ENCODE measurements at regions not wholly inside any gene's neighbourhood (a gene's known extent, or its start where the extent isn't known, plus 50 kb on each side); places are given as distances from the start of the nearest gene placed in this dataset.
A peak's percentile ranks its signal among the peaks of the same experiment; 100 is the strongest.

DNA sequence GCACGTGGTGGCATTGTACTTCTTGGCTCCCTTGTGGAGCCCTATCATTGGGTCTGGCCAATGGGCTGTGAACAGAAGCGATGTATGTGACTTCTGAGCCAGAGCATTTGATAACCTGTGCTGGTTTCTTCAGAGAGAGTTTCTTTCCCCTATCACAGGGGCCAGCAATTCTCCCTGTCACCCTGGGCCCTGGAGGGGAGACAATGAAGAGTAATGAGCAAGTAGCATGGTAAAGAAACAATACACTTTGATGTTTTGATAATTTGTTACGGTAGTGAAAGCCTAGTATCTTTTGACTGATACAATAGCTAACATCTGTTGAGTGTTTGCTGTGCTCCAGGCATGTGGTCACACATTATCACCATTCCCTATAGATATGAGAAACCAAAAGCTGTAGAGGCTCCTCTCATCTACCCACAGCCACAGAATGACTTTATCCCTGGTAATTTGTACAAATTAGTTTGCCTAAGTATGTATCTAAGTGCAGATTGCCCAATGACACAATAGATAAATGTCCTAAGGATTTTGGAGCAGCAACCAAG lies 113.4 kb upstream of the SVIL start:
- no peaks in the 10 kb centered on the region for H3K27me3 ChIP-seq (ENCODE audit: control insufficient read depth, insufficient read depth, low read length)
- H3K36me3 ChIP-seq (ENCODE audit: control insufficient read depth, insufficient read depth, low read length): no peaks in the 10 kb centered on the region
- no peaks in the 10 kb centered on the region for H3K4me1 ChIP-seq (ENCODE audit: control insufficient read depth, insufficient read depth, low read length)
- H3K4me3 ChIP-seq (ENCODE audit: low read length): no peak overlapping the region
- no peak overlapping the region for H3K9ac ChIP-seq (ENCODE audit: low read length)
- H3K9me3 ChIP-seq (ENCODE audit: control insufficient read depth, low read length): no peaks in the 10 kb centered on the region

GRCh38 chr10:29746080-29746797 lies 111.5 kb upstream of the SVIL start:
- Histone ChIP-seq H3K27me3 (ENCODE audit: control insufficient read depth, insufficient read depth, low read length) (no peaks in the 10 kb centered on the region), H3K4me1 (ENCODE audit: control insufficient read depth, insufficient read depth, low read length) (no peaks in the 10 kb centered on the region), H3K9me3 (ENCODE audit: control insufficient read depth, low read length) (no peaks in the 10 kb centered on the region), H3K4me3 (ENCODE audit: low read length) (no peak overlapping the region), H3K9ac (ENCODE audit: low read length) (no peak overlapping the region), H3K36me3 (ENCODE audit: control insufficient read depth, insufficient read depth, low read length) (no peaks in the 10 kb centered on the region)

DNA sequence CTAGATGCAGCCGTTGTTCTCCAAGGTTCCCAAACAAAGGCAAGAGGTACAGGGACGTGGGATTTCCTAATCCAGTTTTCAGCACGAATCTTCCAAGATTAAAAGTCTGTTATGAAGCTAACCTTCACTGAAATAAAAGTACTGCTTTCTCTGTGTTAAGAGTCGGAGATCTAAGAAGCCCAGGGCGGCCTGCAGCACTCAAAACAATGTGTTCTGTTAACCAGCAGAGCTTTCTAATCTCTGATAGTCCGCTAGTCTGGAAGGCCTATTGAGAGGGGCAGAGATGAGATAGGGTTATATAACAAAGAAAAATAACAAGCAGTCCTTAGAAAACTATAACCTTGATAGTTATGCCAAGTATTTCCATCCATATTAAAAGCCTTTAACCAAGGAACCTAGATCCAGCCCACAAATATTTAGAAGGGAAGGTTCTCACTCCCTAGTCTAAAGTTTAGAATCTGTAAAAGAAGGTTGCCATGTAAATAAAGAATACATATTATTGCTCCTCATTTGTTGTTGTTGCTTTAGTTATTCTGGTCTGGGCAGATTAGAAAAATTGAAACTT lies 106.3 kb upstream of the SVIL start:
- H3K36me3 ChIP-seq (ENCODE audit: control insufficient read depth, insufficient read depth, low read length): no peaks in the 10 kb centered on the region

DNA sequence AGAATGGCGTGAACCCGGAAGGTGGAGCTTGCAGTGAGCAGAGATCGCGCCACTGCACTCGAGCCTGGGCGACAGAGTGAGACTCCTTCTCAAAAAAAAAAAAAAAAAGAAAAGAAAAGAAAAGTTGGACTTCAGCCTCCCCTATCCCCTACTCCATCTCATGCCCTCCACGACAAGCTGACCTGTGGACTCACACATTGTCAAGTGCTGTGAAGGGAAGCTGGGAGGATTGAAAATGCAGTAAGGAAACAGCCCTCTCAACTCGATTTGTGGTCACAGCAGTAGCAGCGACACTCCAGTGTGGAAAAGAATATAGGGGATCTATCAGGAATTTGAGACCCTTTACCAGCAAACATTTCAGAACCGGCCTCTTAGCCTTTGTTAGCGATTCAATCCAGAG lies 103.6 kb upstream of the SVIL start:
- Histone ChIP-seq H3K4me3 (ENCODE audit: low read length) (no peak overlapping the region), H3K9me3 (ENCODE audit: control insufficient read depth, low read length) (no peaks in the 10 kb centered on the region), H3K36me3 (ENCODE audit: control insufficient read depth, insufficient read depth, low read length) (no peaks in the 10 kb centered on the region), H3K9ac (ENCODE audit: low read length) (no peak overlapping the region), H3K4me1 (ENCODE audit: control insufficient read depth, insufficient read depth, low read length) (peaks cover 8% of the 10 kb centered on the region), H3K27me3 (ENCODE audit: control insufficient read depth, insufficient read depth, low read length) (no peaks in the 10 kb centered on the region)

More for the DNA sequence above, 106.3 kb upstream of the SVIL start:
- H3K9me3 ChIP-seq (ENCODE audit: control insufficient read depth, low read length): no peaks in the 10 kb centered on the region
- H3K4me1 ChIP-seq (ENCODE audit: control insufficient read depth, insufficient read depth, low read length): no peaks in the 10 kb centered on the region
- H3K27me3 ChIP-seq (ENCODE audit: control insufficient read depth, insufficient read depth, low read length): no peaks in the 10 kb centered on the region
- no peak overlapping the region for H3K4me3 ChIP-seq (ENCODE audit: low read length)
- H3K9ac ChIP-seq (ENCODE audit: low read length): no peak overlapping the region

GRCh38 chr10:29737074-29737593 lies 102.4 kb upstream of the SVIL start:
- H3K4me3 ChIP-seq (ENCODE audit: low read length): no peak overlapping the region
- peak overlapping the region; percentile 51 for H3K9ac ChIP-seq (ENCODE audit: low read length)

DNA sequence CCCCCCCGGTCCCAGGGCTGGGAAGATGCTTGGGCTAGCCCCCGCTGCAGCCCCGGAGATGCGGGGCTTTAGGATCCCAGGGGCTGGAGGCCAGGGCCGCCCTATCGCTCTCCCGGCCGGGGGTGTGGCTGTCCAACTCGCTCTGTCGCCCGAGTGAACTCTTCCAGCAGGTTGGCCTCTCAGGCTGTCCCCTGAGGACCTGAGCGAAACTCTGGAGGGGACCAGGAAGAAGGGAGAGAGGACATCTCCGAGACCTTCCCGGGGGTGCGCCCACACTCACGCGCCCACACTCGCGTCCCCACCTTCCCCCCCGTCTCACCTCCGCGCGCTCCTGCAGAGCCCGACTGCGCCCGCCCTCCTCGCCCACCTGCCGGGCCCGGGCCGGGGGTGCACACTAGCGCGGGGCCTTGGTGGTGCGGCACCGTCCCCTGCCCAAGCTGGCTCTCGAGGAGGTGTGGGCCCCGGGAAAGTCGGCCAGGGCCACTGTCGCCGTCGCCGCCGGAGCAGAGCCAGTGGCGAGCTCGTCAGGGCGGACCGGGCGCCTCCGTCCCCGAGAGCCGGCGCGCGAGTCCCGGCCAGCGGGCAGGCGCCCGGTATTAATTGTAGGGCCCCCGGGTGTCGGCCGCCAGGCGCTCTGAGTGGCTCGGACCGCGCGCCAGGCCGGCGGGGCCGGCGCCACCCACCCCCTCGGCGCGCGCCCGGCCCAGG lies 101.7 kb upstream of the SVIL start:
- H3K36me3 ChIP-seq (ENCODE audit: control insufficient read depth, insufficient read depth, low read length): no peaks in the 10 kb centered on the region
- peaks cover 8% of the 10 kb centered on the region for H3K4me1 ChIP-seq (ENCODE audit: control insufficient read depth, insufficient read depth, low read length)
- H3K9ac ChIP-seq (ENCODE audit: low read length): peak overlapping the region; percentile 72
- H3K27me3 ChIP-seq (ENCODE audit: control insufficient read depth, insufficient read depth, low read length): no peaks in the 10 kb centered on the region
- H3K9me3 ChIP-seq (ENCODE audit: control insufficient read depth, low read length): no peaks in the 10 kb centered on the region
- peak overlapping the region; percentile 76 for H3K4me3 ChIP-seq (ENCODE audit: low read length)

More at GRCh38 chr10:29737074-29737593, 102.4 kb upstream of the SVIL start:
- no peaks in the 10 kb centered on the region for H3K27me3 ChIP-seq (ENCODE audit: control insufficient read depth, insufficient read depth, low read length)
- peaks cover 8% of the 10 kb centered on the region for H3K4me1 ChIP-seq (ENCODE audit: control insufficient read depth, insufficient read depth, low read length)
- H3K9me3 ChIP-seq (ENCODE audit: control insufficient read depth, low read length): no peaks in the 10 kb centered on the region
- no peaks in the 10 kb centered on the region for H3K36me3 ChIP-seq (ENCODE audit: control insufficient read depth, insufficient read depth, low read length)

- no peaks in the 10 kb centered on the region for H3K36me3 ChIP-seq (ENCODE audit: control insufficient read depth, insufficient read depth, low read length)
- peaks cover 8% of the 10 kb centered on the region for H3K4me1 ChIP-seq (ENCODE audit: control insufficient read depth, insufficient read depth, low read length)
- H3K27me3 ChIP-seq (ENCODE audit: control insufficient read depth, insufficient read depth, low read length): no peaks in the 10 kb centered on the region
- H3K9me3 ChIP-seq (ENCODE audit: control insufficient read depth, low read length): no peaks in the 10 kb centered on the region
- peak overlapping the region; percentile 72 for H3K9ac ChIP-seq (ENCODE audit: low read length)
- peak overlapping the region; percentile 76 for H3K4me3 ChIP-seq (ENCODE audit: low read length)
Measured at GRCh38 chr10:29735628-29736365, 101.0 kb upstream of the SVIL start.

GRCh38 chr10:29734962-29735627 lies 100.3 kb upstream of the SVIL start:
- H3K27me3 ChIP-seq (ENCODE audit: control insufficient read depth, insufficient read depth, low read length): no peaks in the 10 kb centered on the region
- peaks cover 8% of the 10 kb centered on the region for H3K4me1 ChIP-seq (ENCODE audit: control insufficient read depth, insufficient read depth, low read length)
- peak overlapping the region; percentile 76 for H3K4me3 ChIP-seq (ENCODE audit: low read length)
- peak overlapping the region; percentile 72 for H3K9ac ChIP-seq (ENCODE audit: low read length)
- H3K36me3 ChIP-seq (ENCODE audit: control insufficient read depth, insufficient read depth, low read length): no peaks in the 10 kb centered on the region
- H3K9me3 ChIP-seq (ENCODE audit: control insufficient read depth, low read length): no peaks in the 10 kb centered on the region

DNA sequence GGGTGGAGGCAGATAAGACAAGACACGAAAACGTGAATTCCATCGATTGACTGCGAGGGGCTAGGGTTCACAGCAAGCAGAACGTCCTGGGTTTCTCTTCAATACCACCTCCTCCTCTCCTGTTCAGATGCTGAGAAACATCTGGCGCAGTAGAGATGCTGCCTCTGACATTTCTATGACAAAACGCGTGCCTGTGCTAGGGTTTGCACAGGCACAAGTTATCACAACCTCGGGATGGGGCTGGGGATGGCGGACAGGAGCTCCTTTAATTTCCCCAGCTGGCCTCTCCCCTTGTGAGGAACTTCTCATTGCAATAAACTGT lies 99.8 kb upstream of the SVIL start:
- Histone ChIP-seq H3K9ac (ENCODE audit: low read length) (peak overlapping the region; percentile 72), H3K36me3 (ENCODE audit: control insufficient read depth, insufficient read depth, low read length) (no peaks in the 10 kb centered on the region), H3K27me3 (ENCODE audit: control insufficient read depth, insufficient read depth, low read length) (no peaks in the 10 kb centered on the region), H3K4me1 (ENCODE audit: control insufficient read depth, insufficient read depth, low read length) (peaks cover 8% of the 10 kb centered on the region), H3K4me3 (ENCODE audit: low read length) (peak overlapping the region; percentile 76), H3K9me3 (ENCODE audit: control insufficient read depth, low read length) (no peaks in the 10 kb centered on the region)

GRCh38 chr10:29733323-29733722 lies 98.6 kb upstream of the SVIL start:
- H3K27me3 ChIP-seq (ENCODE audit: control insufficient read depth, insufficient read depth, low read length): no peaks in the 10 kb centered on the region
- no peak overlapping the region for H3K9ac ChIP-seq (ENCODE audit: low read length)
- no peaks in the 10 kb centered on the region for H3K9me3 ChIP-seq (ENCODE audit: control insufficient read depth, low read length)
- H3K4me3 ChIP-seq (ENCODE audit: low read length): no peak overlapping the region
- H3K36me3 ChIP-seq (ENCODE audit: control insufficient read depth, insufficient read depth, low read length): no peaks in the 10 kb centered on the region
- H3K4me1 ChIP-seq (ENCODE audit: control insufficient read depth, insufficient read depth, low read length): peaks cover 15% of the 10 kb centered on the region

DNA sequence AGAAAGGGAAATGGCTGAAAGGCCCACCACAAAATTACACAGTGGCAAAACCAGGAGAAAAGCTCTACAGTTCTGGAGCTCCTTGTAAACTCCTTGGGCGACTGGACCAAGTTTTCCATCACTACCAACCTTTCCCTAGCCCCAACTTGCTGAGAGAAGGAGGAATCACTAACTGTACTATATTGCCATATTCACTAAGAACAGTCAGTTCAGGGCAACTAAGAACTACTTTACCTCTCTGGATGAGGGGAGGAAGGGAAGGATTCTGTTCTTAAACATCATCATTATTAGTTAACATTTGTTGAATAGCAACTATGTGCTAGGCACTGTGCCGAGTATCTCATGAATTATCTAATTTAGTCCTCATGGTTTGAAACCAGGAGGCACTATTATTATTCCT lies 98.1 kb upstream of the SVIL start:
- peaks cover 16% of the 10 kb centered on the region for H3K4me1 ChIP-seq (ENCODE audit: control insufficient read depth, insufficient read depth, low read length)
- H3K9ac ChIP-seq (ENCODE audit: low read length): no peak overlapping the region
- H3K27me3 ChIP-seq (ENCODE audit: control insufficient read depth, insufficient read depth, low read length): no peaks in the 10 kb centered on the region
- no peak overlapping the region for H3K4me3 ChIP-seq (ENCODE audit: low read length)
- no peaks in the 10 kb centered on the region for H3K9me3 ChIP-seq (ENCODE audit: control insufficient read depth, low read length)
- no peaks in the 10 kb centered on the region for H3K36me3 ChIP-seq (ENCODE audit: control insufficient read depth, insufficient read depth, low read length)
